ENCODE measurements at regions not wholly inside any gene's neighbourhood (a gene's known extent, or its start where the extent isn't known, plus 50 kb on each side); places are given as distances from the start of the nearest gene placed in this dataset.
A peak's percentile ranks its signal among the peaks of the same experiment; 100 is the strongest.

DNA sequence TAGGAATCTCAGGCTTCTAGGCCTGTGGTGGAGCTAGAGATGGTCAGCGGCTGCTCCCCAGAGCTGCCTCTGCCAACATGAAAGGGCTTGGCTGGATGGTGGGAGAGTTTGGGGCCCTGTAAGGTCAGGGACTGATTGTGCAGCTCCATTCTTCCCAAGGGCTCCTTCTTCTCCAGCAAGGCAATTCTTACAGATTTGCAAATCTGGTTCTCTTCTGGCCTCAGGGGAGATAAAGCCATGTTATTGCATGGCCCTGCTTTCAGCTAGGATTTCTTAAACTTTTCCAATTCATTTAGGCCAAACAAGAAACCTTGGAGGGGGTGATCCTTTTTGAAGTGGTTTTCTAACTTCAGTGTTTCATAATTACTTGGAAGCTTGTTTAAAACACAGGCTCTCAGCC, 213.4 kb downstream of the PRDM2 start:
- no peak for TF ChIP-seq EZH2 (IDR thresholded peaks at IDR 0.05; ENCODE audit: borderline replicate concordance)
- no peaks in the 10 kb centered on the region for H3K4me1 ChIP-seq (ENCODE audit: insufficient read depth)
- no peaks in the 10 kb centered on the region for H4K20me1 ChIP-seq (ENCODE audit: insufficient read depth, poor library complexity, severe bottlenecking)
- H3K27ac ChIP-seq, result no peak overlapping the region
- no peak overlapping the region for H3K4me3 ChIP-seq
- H3K9me3 ChIP-seq (ENCODE audit: low read depth), result no peaks in the 10 kb centered on the region
- no peak overlapping the region for H2AFZ ChIP-seq
- H3K36me3 ChIP-seq (replicated peaks; ENCODE audit: insufficient read depth, low read depth), result no peaks in the 10 kb centered on the region
- H3K27me3 ChIP-seq, result no peaks in the 10 kb centered on the region
- no peak overlapping the region for H3K4me2 ChIP-seq
- no peak for DNase-seq (ENCODE audit: low spot score)
- no peaks in the 10 kb centered on the region for H3K9me2 ChIP-seq (replicated peaks; ENCODE audit: insufficient read depth)
- H3K79me2 ChIP-seq, result no peaks in the 10 kb centered on the region
- WGBS (ENCODE audit: low lambda C conversion rate, missing lambda C conversion rate), result 100% methylated on average over 1 of the region's 1 CpG

DNA sequence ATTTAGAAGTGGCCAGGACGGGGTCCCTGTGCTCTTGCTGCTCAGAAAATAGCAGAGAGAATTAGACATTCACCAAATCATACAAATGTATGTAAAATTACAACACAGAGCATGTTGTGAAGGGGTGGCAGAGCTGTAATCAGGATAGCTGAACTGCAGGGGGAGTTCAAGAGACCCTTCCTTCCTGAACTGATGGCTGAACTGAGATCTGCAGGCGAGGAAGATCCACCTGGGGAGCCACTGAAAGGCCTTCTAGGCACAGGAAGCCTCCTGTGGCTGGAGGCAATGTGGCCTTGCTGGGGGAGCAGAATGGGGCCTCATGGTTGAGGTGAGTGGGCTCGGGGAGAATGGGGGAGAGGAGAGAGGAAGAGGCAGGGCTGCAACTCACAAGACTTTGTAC, 216.5 kb downstream of the PRDM2 start:
- Histone ChIP-seq H3K9me2 (replicated peaks; ENCODE audit: insufficient read depth) (no peaks in the 10 kb centered on the region), H3K27me3 (no peaks in the 10 kb centered on the region), H3K4me1 (ENCODE audit: insufficient read depth) (no peaks in the 10 kb centered on the region), H3K4me3 (no peak overlapping the region), H3K9me3 (ENCODE audit: low read depth) (no peaks in the 10 kb centered on the region), H3K36me3 (replicated peaks; ENCODE audit: insufficient read depth, low read depth) (no peaks in the 10 kb centered on the region), H3K27ac (no peak overlapping the region), H4K20me1 (ENCODE audit: insufficient read depth, poor library complexity, severe bottlenecking) (no peaks in the 10 kb centered on the region), H3K4me2 (no peak overlapping the region), H3K79me2 (no peaks in the 10 kb centered on the region), H2AFZ (no peak overlapping the region)
- 77% methylated on average over 3 of the region's 3 CpGs for WGBS (ENCODE audit: low lambda C conversion rate, missing lambda C conversion rate)
- DNase-seq (ENCODE audit: low spot score), result no peak
- TF ChIP-seq, protein P1, sequence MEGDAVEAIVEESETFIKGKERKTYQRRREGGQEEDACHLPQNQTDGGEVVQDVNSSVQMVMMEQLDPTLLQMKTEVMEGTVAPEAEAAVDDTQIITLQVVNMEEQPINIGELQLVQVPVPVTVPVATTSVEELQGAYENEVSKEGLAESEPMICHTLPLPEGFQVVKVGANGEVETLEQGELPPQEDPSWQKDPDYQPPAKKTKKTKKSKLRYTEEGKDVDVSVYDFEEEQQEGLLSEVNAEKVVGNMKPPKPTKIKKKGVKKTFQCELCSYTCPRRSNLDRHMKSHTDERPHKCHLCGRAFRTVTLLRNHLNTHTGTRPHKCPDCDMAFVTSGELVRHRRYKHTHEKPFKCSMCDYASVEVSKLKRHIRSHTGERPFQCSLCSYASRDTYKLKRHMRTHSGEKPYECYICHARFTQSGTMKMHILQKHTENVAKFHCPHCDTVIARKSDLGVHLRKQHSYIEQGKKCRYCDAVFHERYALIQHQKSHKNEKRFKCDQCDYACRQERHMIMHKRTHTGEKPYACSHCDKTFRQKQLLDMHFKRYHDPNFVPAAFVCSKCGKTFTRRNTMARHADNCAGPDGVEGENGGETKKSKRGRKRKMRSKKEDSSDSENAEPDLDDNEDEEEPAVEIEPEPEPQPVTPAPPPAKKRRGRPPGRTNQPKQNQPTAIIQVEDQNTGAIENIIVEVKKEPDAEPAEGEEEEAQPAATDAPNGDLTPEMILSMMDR (IDR thresholded peaks at IDR 0.05; ENCODE audit: poor library complexity), result no peak
- TF ChIP-seq EZH2phosphoT487 (IDR thresholded peaks at IDR 0.05; ENCODE audit: low read depth, severe bottlenecking, unreplicated experiment) (no peak), EZH2 (IDR thresholded peaks at IDR 0.05; ENCODE audit: borderline replicate concordance) (no peak)

DNA sequence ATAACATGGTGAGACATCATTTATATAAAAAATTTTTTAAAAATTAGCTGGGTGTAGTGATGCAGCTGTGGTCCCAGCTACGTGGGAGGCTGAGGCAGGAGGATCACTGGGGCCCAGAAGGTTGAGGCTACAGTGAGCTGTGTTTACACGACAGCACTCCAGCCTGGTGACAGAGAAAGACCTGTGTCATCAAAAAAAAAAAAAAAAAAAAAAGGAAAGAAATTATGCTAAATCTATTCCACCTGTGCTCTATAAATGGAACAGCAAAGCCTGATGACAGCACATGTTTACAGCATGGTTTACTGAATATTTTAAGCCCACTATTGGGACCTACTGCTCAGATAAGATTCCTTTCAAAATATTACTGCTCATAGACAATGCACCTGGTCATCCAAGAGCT, 217.6 kb downstream of the PRDM2 start:
- Histone ChIP-seq H3K27me3 (no peaks in the 10 kb centered on the region), H3K79me2 (no peaks in the 10 kb centered on the region), H3K4me1 (ENCODE audit: insufficient read depth) (peaks cover 3% of the 10 kb centered on the region), H2AFZ (no peak overlapping the region), H3K4me2 (no peak overlapping the region), H3K36me3 (replicated peaks; ENCODE audit: insufficient read depth, low read depth) (no peaks in the 10 kb centered on the region), H3K4me3 (no peak overlapping the region), H4K20me1 (ENCODE audit: insufficient read depth, poor library complexity, severe bottlenecking) (no peaks in the 10 kb centered on the region), H3K27ac (no peak overlapping the region), H3K9me2 (replicated peaks; ENCODE audit: insufficient read depth) (no peaks in the 10 kb centered on the region), H3K9me3 (ENCODE audit: low read depth) (no peaks in the 10 kb centered on the region)
- TF ChIP-seq EZH2 (IDR thresholded peaks at IDR 0.05; ENCODE audit: borderline replicate concordance) (no peak), EZH2phosphoT487 (IDR thresholded peaks at IDR 0.05; ENCODE audit: low read depth, severe bottlenecking, unreplicated experiment) (no peak)
- TF ChIP-seq, protein P1 (IDR thresholded peaks at IDR 0.05; ENCODE audit: poor library complexity), result no peak
- 83% methylated on average over 2 of the region's 2 CpGs for WGBS (ENCODE audit: low lambda C conversion rate, missing lambda C conversion rate)
- no peak for DNase-seq (ENCODE audit: low spot score)

DNA sequence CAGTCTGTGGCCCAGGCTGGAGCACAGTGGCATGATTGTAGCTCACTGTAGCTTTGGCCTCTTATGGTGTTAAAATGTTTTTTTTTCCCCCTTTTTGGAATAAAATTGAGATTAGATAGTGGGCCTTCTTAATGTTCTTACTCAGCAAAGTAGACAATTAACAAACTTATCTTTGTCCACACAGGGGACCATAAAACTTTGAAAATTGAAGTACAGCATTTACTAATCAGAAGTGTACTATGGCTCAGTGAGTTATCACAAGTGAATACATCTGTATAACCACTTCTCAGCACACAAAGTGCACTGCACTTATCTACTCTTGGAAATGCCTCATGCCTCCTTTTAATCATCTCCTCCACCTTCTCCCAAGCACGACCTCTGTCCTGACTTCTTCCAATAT, 218.9 kb downstream of the PRDM2 start:
- DNase-seq (ENCODE audit: low spot score), result no peak

More for the DNA sequence above, 218.9 kb downstream of the PRDM2 start:
- peak overlapping the region; percentile 21 for H3K27ac ChIP-seq
- no peaks in the 10 kb centered on the region for H3K79me2 ChIP-seq
- no peaks in the 10 kb centered on the region for H3K9me3 ChIP-seq (ENCODE audit: low read depth)
- WGBS (ENCODE audit: low lambda C conversion rate, missing lambda C conversion rate), result 45% methylated on average over 1 of the region's 1 CpG
- no peak overlapping the region for H3K4me2 ChIP-seq
- H3K36me3 ChIP-seq (replicated peaks; ENCODE audit: insufficient read depth, low read depth), result no peaks in the 10 kb centered on the region
- H4K20me1 ChIP-seq (ENCODE audit: insufficient read depth, poor library complexity, severe bottlenecking), result no peaks in the 10 kb centered on the region
- H2AFZ ChIP-seq, result no peak overlapping the region
- no peak for TF ChIP-seq EZH2 (IDR thresholded peaks at IDR 0.05; ENCODE audit: borderline replicate concordance)
- no peak for TF ChIP-seq EZH2phosphoT487 (IDR thresholded peaks at IDR 0.05; ENCODE audit: low read depth, severe bottlenecking, unreplicated experiment)
- TF ChIP-seq, protein P1 (IDR thresholded peaks at IDR 0.05; ENCODE audit: poor library complexity), result no peak
- H3K27me3 ChIP-seq, result no peaks in the 10 kb centered on the region
- no peaks in the 10 kb centered on the region for H3K9me2 ChIP-seq (replicated peaks; ENCODE audit: insufficient read depth)
- H3K4me3 ChIP-seq, result no peak overlapping the region
- peaks cover 3% of the 10 kb centered on the region for H3K4me1 ChIP-seq (ENCODE audit: insufficient read depth)

Data from hepatocyte (in vitro differentiated cells).